B cell (primary cell): ENCODE measurements at regions not wholly inside any gene's neighbourhood (a gene's known extent, or its start where the extent isn't known, plus 50 kb on each side); places are given as distances from the start of the nearest gene placed in this dataset.

ENCODE experiments used
- ATAC-seq: fragments of 200-7000 bp; cut with Tn5 transposase; one replicate; pipeline ENCODE4 v1.10.0; 2021; ENCODE audit warnings: low read depth, mild to moderate bottlenecking, moderate number of reproducible peaks, moderate library complexity
- CTCF ChIA-PET: fragments of 350-600 bp; sonication (Branson Sonifier 250); formaldehyde crosslinking; loops from one replicate; lab custom pipeline; 2021; ENCODE audit warnings: antibody characterized with exemption, inconsistent platforms; lab: Charles Lee
- POLR2A ChIA-PET: fragments of 350-600 bp; sonication (Branson Sonifier 250); formaldehyde crosslinking; loops from one replicate; lab custom pipeline; 2021; ENCODE audit warnings: antibody characterized with exemption; lab: Charles Lee
- DNase-seq: peaks from one replicate; pipeline ENCODE4 v3.0.0; 2013
- H2AFZ ChIP-seq: 2 replicates; pipeline ENCODE4 v1.6.1; 2012; ENCODE audit warnings: mild to moderate bottlenecking, low read depth, low read length; ENCODE audit not compliant: insufficient read depth, poor library complexity, severe bottlenecking
- H3K27ac ChIP-seq, 2 donors: 1 replicate in 1 of 2; 2 replicates in 1 of 2; pipeline ENCODE4 v1.5.1; 2012 to 2013; ENCODE audit warnings: low read length in 2 of 2, mild to moderate bottlenecking in 2 of 2, moderate library complexity in 1 of 2
- H3K27me3 ChIP-seq, 4 experiments: fragments of 200-600 bp in 1 of 4; sonication (generic) in 1 of 4; replicated peaks in 1 of 4; 1 replicate in 2 of 4; 2 replicates in 2 of 4; pipeline versions ENCODE4 v1.6.1 to v1.7.0; 2013 to 2016; ENCODE audit warnings: low read length in 3 of 4, mild to moderate bottlenecking in 2 of 4, mixed read lengths in 1 of 4, moderate library complexity in 1 of 4; ENCODE audit not compliant: insufficient read depth in 4 of 4, control insufficient read depth in 3 of 4; ENCODE audit errors: control extremely low read depth in 1 of 4
- H3K36me3 ChIP-seq, 2 experiments: replicated peaks in 1 of 2; 1 replicate in 1 of 2; 2 replicates in 1 of 2; pipeline versions ENCODE4 v1.6.1 to v1.7.1; 2013; ENCODE audit warnings: low read length in 1 of 2; ENCODE audit not compliant: insufficient read depth in 2 of 2, control insufficient read depth in 1 of 2; ENCODE audit errors: control extremely low read depth in 1 of 2, extremely low read depth in 1 of 2
- H3K4me1 ChIP-seq, 2 donors: fragments of 200-600 bp in 1 of 2; sonication (generic) in 1 of 2; 1 replicate in 1 of 2; 2 replicates in 1 of 2; pipeline versions ENCODE4 v1.5.1 to v1.6.1; 2013 to 2017; ENCODE audit warnings: low read length in 2 of 2; ENCODE audit not compliant: control insufficient read depth in 2 of 2, insufficient read depth in 2 of 2
- H3K4me2 ChIP-seq: replicated peaks from 2 replicates; pipeline ENCODE3; 2012; ENCODE audit warnings: mild to moderate bottlenecking, low read depth, low read length; ENCODE audit not compliant: poor library complexity, severe bottlenecking
- H3K4me3 ChIP-seq, 5 experiments: fragments of 200-600 bp in 1 of 5; sonication (generic) in 1 of 5; 1 replicate in 3 of 5; 2 replicates in 2 of 5; pipeline versions ENCODE4 v1.5.1 to v1.7.0; 2011 to 2016; ENCODE audit warnings: low read length in 4 of 5, mild to moderate bottlenecking in 4 of 5, low read depth in 2 of 5, control low read depth in 1 of 5, moderate library complexity in 1 of 5; ENCODE audit not compliant: insufficient read depth in 1 of 5; ENCODE audit errors: control extremely low read depth in 1 of 5, extremely low read depth in 1 of 5
- H3K79me2 ChIP-seq: fragments of 200-600 bp; sonication (generic); one replicate; pipeline ENCODE4 v1.6.0; 2016; ENCODE audit warnings: low read length; ENCODE audit not compliant: control insufficient read depth, insufficient read depth
- H3K9ac ChIP-seq: fragments of 200-600 bp; sonication (generic); 2 replicates; pipeline ENCODE4 v1.6.1; 2017; ENCODE audit warnings: mild to moderate bottlenecking, low read length, moderate library complexity
- H3K9me3 ChIP-seq, 3 donors: one replicate each; pipeline versions ENCODE4 v1.6.1 to v1.7.1; 2013; ENCODE audit warnings: low read length in 2 of 3; ENCODE audit not compliant: control insufficient read depth in 2 of 3, insufficient read depth in 1 of 3; ENCODE audit errors: control extremely low read depth in 1 of 3
- H4K20me1 ChIP-seq: 2 replicates; pipeline ENCODE4 v1.6.0; 2012; ENCODE audit warnings: mild to moderate bottlenecking, low read length; ENCODE audit not compliant: insufficient read depth, control insufficient read depth, poor library complexity, severe bottlenecking
- H3K27ac Mint-ChIP-seq: one replicate; pipeline ENCODE4 v1.8.0; 2021; ENCODE audit warnings: mixed read lengths
- H3K27me3 Mint-ChIP-seq: one replicate; pipeline ENCODE4 v1.8.0; 2021; ENCODE audit warnings: mixed read lengths
- H3K4me1 Mint-ChIP-seq: one replicate; pipeline ENCODE4 v1.8.0; 2021; ENCODE audit warnings: mixed read lengths
- H3K4me3 Mint-ChIP-seq: one replicate; pipeline ENCODE4 v1.8.0; 2021; ENCODE audit warnings: mixed read lengths
- H3K9me3 Mint-ChIP-seq: one replicate; pipeline ENCODE4 v1.8.0; 2022; ENCODE audit warnings: mixed read lengths; ENCODE audit not compliant: insufficient read depth
- EZH2 ChIP-seq: IDR thresholded peaks from 2 replicates; pipeline ENCODE4 v1.6.1; 2012; ENCODE audit warnings: borderline replicate concordance, low read depth, mild to moderate bottlenecking, moderate library complexity, low read length; ENCODE audit not compliant: insufficient read depth, poor library complexity, severe bottlenecking
- WGBS: methylation state at CpG from one replicate; pipeline ENCODE4 v1.1.5; 2013; ENCODE audit warnings: missing lambda C conversion rate; ENCODE audit not compliant: insufficient coverage; 5-methylcytosine and 5-hydroxymethylcytosine counted together
- intact Hi-C: fragments of 100-400 bp; cut with micrococcal nuclease; formaldehyde crosslinking; loops from one replicate; pipeline ENCODE4 v1.10.0; 2022
- TF ChIP-seq, protein P1 (sequence below): fragments of 200-600 bp; IDR thresholded peaks from one replicate; pipeline ENCODE4 v1.8.0; 2022; ENCODE audit warnings: antibody characterized with exemption, mild to moderate bottlenecking

DNA sequence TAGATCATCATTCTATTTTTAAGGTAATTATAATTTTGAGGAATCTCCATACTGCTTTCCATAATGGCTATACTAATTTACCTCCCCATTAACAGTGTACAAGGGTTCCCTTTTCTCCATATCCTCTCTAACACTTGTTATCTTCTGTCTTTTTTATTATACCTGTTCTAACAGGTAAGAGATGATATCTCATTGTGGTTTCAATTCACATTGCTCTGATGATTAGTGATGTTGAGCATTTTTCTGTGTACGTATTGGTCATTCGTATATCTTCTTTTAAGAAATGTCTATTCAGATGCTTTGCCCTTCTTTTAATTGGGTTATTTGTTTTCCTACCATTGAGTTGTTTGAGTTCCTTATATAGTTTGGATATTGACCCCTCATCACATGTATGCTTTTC lies 81.6 kb upstream of the SCAF8 start:
- peaks cover 2% of the 10 kb centered on the region for H3K4me1 Mint-ChIP-seq
- no peak overlapping the region for H3K4me3 Mint-ChIP-seq
- no peaks in the 10 kb centered on the region for H3K27me3 Mint-ChIP-seq
- TF ChIP-seq, protein P1, sequence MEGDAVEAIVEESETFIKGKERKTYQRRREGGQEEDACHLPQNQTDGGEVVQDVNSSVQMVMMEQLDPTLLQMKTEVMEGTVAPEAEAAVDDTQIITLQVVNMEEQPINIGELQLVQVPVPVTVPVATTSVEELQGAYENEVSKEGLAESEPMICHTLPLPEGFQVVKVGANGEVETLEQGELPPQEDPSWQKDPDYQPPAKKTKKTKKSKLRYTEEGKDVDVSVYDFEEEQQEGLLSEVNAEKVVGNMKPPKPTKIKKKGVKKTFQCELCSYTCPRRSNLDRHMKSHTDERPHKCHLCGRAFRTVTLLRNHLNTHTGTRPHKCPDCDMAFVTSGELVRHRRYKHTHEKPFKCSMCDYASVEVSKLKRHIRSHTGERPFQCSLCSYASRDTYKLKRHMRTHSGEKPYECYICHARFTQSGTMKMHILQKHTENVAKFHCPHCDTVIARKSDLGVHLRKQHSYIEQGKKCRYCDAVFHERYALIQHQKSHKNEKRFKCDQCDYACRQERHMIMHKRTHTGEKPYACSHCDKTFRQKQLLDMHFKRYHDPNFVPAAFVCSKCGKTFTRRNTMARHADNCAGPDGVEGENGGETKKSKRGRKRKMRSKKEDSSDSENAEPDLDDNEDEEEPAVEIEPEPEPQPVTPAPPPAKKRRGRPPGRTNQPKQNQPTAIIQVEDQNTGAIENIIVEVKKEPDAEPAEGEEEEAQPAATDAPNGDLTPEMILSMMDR, result no peak
- TF ChIP-seq EZH2, result no peak
- intact Hi-C loops, result no loop called here
- ATAC-seq (no peak), DNase-seq (no peak)
- no peaks in the 10 kb centered on the region for H3K4me1 ChIP-seq
- H3K27ac ChIP-seq, result no peak overlapping the region
- no CpG with 5 or more reads among the region's 2 CpGs for WGBS
- H3K4me3 ChIP-seq, result no peak overlapping the region
- H3K27ac Mint-ChIP-seq, result no peak overlapping the region
- no peaks in the 10 kb centered on the region for H3K36me3 ChIP-seq
- ChIA-PET CTCF (no interaction called here), POLR2A (no interaction called here)
- no peak overlapping the region for H3K4me2 ChIP-seq
- H3K9me3 Mint-ChIP-seq, result no peaks in the 10 kb centered on the region
- H3K27me3 ChIP-seq, result no peaks in the 10 kb centered on the region
- no peak overlapping the region for H3K9ac ChIP-seq
- H3K9me3 ChIP-seq, result no peaks in the 10 kb centered on the region
- H3K79me2 ChIP-seq, result no peaks in the 10 kb centered on the region
- no peak overlapping the region for H2AFZ ChIP-seq
- H4K20me1 ChIP-seq, result no peaks in the 10 kb centered on the region

DNA sequence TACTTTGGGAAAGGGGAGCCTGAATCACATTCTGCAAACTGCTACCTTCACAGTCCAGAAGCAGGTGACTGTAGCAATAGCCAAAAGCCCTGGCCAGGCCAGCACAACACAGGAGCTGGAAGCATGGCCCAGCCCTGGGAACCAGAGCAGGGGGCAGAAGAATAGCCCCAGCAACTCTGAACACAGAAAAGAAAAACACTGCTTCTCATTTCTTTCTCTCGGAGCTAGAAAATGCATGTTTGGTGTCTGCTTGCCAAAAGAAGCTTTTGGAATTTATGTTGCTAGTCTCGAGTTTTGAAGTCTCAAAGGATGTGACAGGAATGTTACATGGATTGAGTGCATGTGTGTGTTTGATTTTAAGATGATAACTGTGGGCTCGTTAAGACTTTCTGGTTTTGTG lies 79.8 kb upstream of the SCAF8 start:
- WGBS, result 63% methylated on average over 2 of the region's 3 CpGs
- no peaks in the 10 kb centered on the region for H3K27me3 ChIP-seq
- no peaks in the 10 kb centered on the region for H3K4me1 ChIP-seq
- Mint-ChIP-seq H3K27ac (no peak overlapping the region), H3K27me3 (peaks cover 7% of the 10 kb centered on the region), H3K9me3 (no peaks in the 10 kb centered on the region), H3K4me1 (peaks cover 2% of the 10 kb centered on the region), H3K4me3 (no peak overlapping the region)
- H3K4me3 ChIP-seq, result no peak overlapping the region
- H3K36me3 ChIP-seq, result no peaks in the 10 kb centered on the region
- no peaks in the 10 kb centered on the region for H3K79me2 ChIP-seq
- H4K20me1 ChIP-seq, result no peaks in the 10 kb centered on the region
- no peaks in the 10 kb centered on the region for H3K9me3 ChIP-seq
- ChIA-PET POLR2A (no interaction called here), CTCF (interaction anchor here (1.3 kb wide), 1 partner anchor 21 kb away, joined by 4 read pairs; no protein-coding TSS in a partner anchor)
- ATAC-seq, result no peak
- no peak overlapping the region for H3K4me2 ChIP-seq
- intact Hi-C loops, result no loop called here
- TF ChIP-seq EZH2, result no peak
- TF ChIP-seq, protein P1, result no peak
- no peak for DNase-seq
- H2AFZ ChIP-seq, result no peak overlapping the region
- H3K9ac ChIP-seq, result no peak overlapping the region
- no peak overlapping the region for H3K27ac ChIP-seq
